GM18951 (cell line): ENCODE measurements at regions not wholly inside any gene's neighbourhood (a gene's known extent, or its start where the extent isn't known, plus 50 kb on each side); places are given as distances from the start of the nearest gene placed in this dataset.
A peak's percentile ranks its signal among the peaks of the same experiment; 100 is the strongest.
"Not testable (repeated sequence)": the region's sequence is repeated elsewhere in the genome, so short reads cannot be mapped to it uniquely, and the experiment has no call there.

ENCODE experiments used
- POLR2A ChIP-seq: IDR thresholded peaks from 4 replicates; pipeline ENCODE4 v1.6.1; 2011; ENCODE audit warnings: mild to moderate bottlenecking; ENCODE audit not compliant: insufficient read length, insufficient read depth; ENCODE audit errors: extremely low read depth
- in situ Hi-C: fragments of 300-500 bp; cut with MboI; formaldehyde crosslinking; loops from one replicate; pipeline ENCODE4 v1.12.0; 2022; ENCODE audit warnings: low sequenced_read_pairs, mixed read lengths, inconsistent platforms; ENCODE audit not compliant: unreplicated experiment

DNA sequence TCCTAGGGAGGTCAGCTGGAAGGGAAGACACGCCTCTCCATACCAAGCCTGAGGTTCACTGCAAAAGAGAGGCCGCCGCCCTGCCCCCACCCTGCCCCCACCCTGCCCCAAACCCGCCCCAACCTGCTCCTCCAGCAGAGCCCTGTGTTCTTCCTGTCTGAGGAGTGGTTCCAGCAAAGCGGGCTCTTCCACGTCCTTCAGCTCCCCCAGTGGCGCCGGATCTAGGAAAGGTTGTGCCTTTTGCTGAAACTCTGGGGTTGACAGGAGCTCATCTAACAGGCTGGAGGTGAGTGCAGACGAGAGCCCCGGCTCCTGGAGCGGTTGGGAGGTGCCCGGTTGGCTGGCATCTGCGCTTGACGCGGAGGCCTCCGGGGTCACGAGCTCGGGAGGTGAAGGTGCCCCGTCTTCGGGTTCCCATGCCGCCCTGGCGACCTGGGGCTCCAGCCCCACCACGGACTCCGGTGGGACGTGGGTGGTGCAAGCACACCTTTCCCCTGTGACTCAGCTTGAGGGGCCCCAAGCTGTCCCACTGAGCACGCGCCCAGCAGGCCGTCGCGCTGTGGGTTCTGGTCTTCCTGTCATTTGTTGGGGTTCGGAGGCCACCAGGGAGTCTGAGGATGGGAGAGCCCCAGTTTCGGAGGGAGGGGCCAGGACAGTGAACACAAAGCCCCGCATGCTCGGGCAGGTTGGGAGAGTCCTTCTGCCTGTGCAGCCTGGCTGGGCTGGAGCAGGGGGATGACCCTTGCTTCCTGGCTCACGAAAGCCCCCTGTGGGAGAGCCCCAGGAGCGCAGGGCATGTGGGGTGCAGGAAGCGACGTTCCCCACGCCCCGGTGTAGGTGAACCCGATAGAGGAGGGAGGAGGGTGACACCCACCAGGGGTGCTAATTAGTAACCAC lies 1467.1 kb downstream of the FOXD4L5 start:
- in situ Hi-C loops, result loop anchor here (25.0 kb wide), 1 partner anchor 1006 kb away; no protein-coding TSS in a partner anchor

GRCh38 chr9:63816751-63817621 lies 1468.0 kb downstream of the FOXD4L5 start:
- in situ Hi-C loops, result loop anchor here (25.0 kb wide), 1 partner anchor 1005 kb away; no protein-coding TSS in a partner anchor
- TF ChIP-seq POLR2A, result peak; percentile 54

More for the DNA sequence above, 1467.1 kb downstream of the FOXD4L5 start:
- TF ChIP-seq POLR2A, result no peak

DNA sequence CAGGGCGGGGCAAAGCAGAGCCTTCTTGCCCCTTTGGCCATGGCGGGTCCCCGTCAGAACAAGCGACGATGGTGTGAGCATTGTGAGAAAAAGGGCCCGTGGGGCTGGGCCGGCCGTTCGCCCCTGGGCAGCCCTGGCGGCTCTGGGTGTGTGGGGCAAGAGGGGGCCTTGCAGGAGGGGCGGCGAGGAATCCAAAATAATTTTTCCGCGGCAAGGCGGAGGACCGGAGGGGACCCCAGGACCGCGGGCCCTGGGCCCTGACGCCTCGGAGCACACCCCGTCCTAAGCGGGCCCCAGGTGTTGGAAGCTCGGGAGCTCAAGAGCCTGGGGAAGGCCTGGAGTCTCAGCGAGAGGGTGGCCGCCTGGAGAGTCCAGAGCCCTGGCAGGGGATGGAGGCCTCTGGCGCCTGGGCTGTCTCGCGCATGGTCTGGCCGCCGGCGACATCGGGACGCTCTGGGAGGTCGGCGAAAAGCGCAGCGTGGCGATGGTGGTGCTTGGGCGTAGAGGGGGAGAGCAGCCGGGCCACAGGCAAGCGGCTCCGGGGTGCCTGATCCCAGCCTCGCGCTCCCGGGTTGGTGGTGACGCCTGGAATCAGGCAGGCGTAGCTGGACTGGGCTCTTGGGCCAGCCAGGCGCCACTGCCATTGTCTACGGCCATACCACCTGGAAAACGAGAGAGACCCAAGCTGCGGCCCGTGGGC lies 1469.9 kb downstream of the FOXD4L5 start:
- in situ Hi-C loops, result loop anchor here (25.0 kb wide), 1 partner anchor 1003 kb away; no protein-coding TSS in a partner anchor

DNA sequence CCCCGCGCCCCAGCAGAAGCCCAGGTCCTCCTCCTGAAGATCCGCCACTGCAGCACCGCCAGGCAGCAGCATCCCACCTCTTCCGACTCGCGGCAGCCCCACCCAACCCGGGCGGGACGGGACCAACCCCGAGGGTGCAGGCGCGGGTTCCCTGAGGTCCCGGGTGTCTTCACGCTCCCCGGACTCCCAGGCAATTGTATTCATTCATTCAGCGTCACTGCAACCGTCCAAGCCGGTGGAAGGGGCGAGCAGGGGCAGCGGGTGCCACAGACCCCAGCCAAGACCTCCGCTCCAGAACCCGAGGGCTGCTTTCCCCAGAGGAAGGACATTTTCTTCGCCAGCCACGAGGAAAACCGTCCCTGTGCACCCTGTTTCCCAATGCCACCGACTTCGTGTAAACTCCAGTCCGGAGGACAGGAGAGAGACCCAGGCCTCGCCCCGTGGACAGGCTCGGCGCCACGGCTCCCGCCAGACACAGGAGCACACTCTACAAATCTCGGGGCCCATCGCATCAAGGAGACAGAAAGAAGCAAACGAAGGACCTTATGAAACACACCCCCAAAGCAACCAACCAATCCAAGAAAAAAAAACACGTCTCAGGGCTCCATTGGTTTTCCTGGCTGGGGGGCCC lies 1471.5 kb downstream of the FOXD4L5 start:
- in situ Hi-C loops, result loop anchor here (25.0 kb wide), 1 partner anchor 1001 kb away; no protein-coding TSS in a partner anchor

- in situ Hi-C loops, result loop anchor here (25.0 kb wide), 1 partner anchor 1001 kb away; no protein-coding TSS in a partner anchor
Observed at GRCh38 chr9:63812822-63813221, 1472.2 kb downstream of the FOXD4L5 start.

- in situ Hi-C loops, result loop anchor here (25.0 kb wide), 1 partner anchor 992 kb away; no protein-coding TSS in a partner anchor
Observed at GRCh38 chr9:63804205-63804604, 1480.8 kb downstream of the FOXD4L5 start.

GRCh38 chr9:63794081-63794685 lies 1490.8 kb downstream of the FOXD4L5 start:
- in situ Hi-C loops, result not testable (repeated sequence)

DNA sequence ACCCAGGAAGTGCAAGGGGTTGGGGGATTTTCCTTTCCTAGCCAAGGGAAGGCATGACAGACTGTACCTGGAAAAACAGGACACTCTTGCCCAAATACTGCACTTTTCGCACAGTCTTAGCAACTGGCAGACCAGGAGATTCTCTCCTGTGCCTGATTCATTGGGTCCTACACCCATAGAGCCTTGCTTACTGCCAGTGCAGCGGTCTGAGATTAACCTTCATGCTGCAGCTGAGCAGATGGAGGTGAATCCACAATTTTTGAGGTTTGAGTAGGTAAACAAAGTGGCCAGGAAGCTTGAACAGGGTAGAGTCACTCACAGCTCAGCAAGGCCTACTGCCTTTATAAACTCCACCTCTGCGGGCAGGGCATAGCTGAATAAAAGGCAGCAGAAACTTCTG lies 1497.6 kb downstream of the FOXD4L5 start:
- in situ Hi-C loops, result not testable (repeated sequence)

- in situ Hi-C loops, result not testable (repeated sequence)
Observed at GRCh38 chr9:63785059-63785458, 1500.0 kb downstream of the FOXD4L5 start.

DNA sequence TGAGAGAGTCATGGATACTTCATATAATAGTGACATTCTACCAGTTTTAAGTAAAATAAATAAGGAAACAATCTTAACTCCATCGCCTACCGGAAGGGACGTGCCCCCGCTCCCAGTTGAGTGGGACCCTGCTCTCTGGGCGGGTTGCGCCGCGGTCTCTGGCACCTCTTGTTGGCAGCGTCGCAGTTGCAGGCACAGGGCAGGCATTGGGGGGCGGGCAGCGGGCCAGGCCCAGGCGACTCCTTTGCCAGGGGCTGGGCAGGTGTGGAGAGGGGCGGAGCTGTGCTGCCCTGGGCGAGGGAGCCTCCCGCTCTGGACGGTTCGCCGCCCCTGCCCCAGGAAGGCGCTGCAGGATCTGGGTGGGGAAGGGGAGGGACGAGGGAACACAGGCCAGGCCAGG lies 1500.6 kb downstream of the FOXD4L5 start:
- in situ Hi-C loops, result not testable (repeated sequence)

GRCh38 chr9:63781817-63782439 lies 1503.1 kb downstream of the FOXD4L5 start:
- in situ Hi-C loops, result not testable (repeated sequence)

- in situ Hi-C loops, result not testable (repeated sequence)
Observed at GRCh38 chr9:63781390-63781789, 1503.6 kb downstream of the FOXD4L5 start.

GRCh38 chr9:63776220-63776619 lies 1508.8 kb downstream of the FOXD4L5 start:
- in situ Hi-C loops, result not testable (repeated sequence)

GRCh38 chr9:63775092-63775426 lies 1510.0 kb downstream of the FOXD4L5 start:
- in situ Hi-C loops, result not testable (repeated sequence)

GRCh38 chr9:63774369-63775091 lies 1510.5 kb downstream of the FOXD4L5 start:
- in situ Hi-C loops, result not testable (repeated sequence)

DNA sequence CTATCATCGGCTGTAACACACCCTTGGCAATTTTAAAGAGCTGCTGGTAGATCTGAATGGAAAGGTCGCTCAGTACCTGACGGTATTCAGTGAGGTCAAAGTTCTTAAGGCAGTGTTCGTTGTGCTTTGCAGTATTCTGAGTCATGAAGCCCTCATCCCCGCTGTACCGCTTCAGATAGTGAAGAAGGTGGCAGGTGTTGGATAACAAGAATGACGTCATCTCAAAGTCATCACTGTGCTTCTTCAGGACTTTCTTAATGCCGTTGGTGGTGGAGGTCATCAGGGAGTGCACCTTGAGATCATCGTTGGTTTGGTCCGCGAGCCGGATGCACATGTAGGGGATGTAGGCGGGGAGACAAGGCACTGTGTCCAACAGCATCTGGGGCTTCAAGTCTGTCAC lies 1522.8 kb downstream of the FOXD4L5 start:
- in situ Hi-C loops, result not testable (repeated sequence)

DNA sequence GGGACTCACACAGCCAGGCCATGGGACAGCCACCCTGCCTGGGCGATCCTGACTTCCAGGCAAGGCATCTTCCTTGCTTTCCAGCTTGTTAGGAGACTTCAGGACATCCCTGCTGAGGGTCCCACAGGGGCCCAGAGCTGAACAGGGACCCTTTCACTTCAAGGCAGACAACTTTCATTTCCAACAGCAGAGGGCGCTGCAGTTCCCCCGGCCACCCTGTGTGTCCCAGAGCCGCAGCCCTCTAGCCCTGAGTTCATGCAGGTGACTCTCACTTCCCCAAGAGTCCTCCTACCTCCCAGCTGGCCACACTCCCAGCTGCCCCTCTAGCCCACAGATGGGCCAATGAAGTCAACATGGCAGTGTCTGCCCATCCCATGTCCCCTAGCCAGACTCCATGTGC lies 1556.0 kb downstream of the FOXD4L5 start:
- in situ Hi-C loops, result not testable (repeated sequence)
